Neuronal stem cell (in vitro differentiated cells): ENCODE measurements at regions not wholly inside any gene's neighbourhood (a gene's known extent, or its start where the extent isn't known, plus 50 kb on each side); places are given as distances from the start of the nearest gene placed in this dataset.

Source experiments
- DNase-seq: peaks from one replicate; pipeline ENCODE4 v3.0.0-alpha.2; 2013; ENCODE audit warnings: low spot score
- H2AFZ ChIP-seq: one replicate; pipeline ENCODE4 v1.6.1; 2013; ENCODE audit warnings: mild to moderate bottlenecking, low read length, inconsistent platforms
- H2AK5ac ChIP-seq: 2 replicates; pipeline ENCODE4 v1.6.1; 2013; ENCODE audit warnings: low read depth, mild to moderate bottlenecking, inconsistent platforms, low read length, moderate library complexity, mixed read lengths
- H2BK120ac ChIP-seq: 2 replicates; pipeline ENCODE4 v1.6.1; 2013; ENCODE audit warnings: low read depth, mild to moderate bottlenecking, inconsistent platforms, low read length, moderate library complexity, mixed read lengths
- H2BK12ac ChIP-seq: one replicate; pipeline ENCODE4 v1.6.1; 2013; ENCODE audit warnings: low read length, inconsistent platforms
- H2BK15ac ChIP-seq: 2 replicates; pipeline ENCODE4 v1.6.1; 2013; ENCODE audit warnings: mild to moderate bottlenecking, low read length, inconsistent platforms, mixed read lengths
- H2BK5ac ChIP-seq: one replicate; pipeline ENCODE4 v1.6.1; 2013; ENCODE audit warnings: inconsistent platforms, mild to moderate bottlenecking, low read length, moderate library complexity
- H3K14ac ChIP-seq: one replicate; pipeline ENCODE4 v1.6.1; 2013; ENCODE audit warnings: low read length, inconsistent platforms
- H3K18ac ChIP-seq: 2 replicates; pipeline ENCODE4 v1.6.1; 2013; ENCODE audit warnings: low read length, inconsistent platforms
- H3K23ac ChIP-seq: 2 replicates; pipeline ENCODE4 v1.6.1; 2013; ENCODE audit warnings: low read depth, mild to moderate bottlenecking, mixed read lengths, low read length, inconsistent platforms; ENCODE audit not compliant: poor library complexity
- H3K27ac ChIP-seq: replicated peaks from 3 replicates; pipeline ENCODE4 v1.5.1; 2013; ENCODE audit warnings: low read length, inconsistent platforms
- H3K27me3 ChIP-seq, 3 experiments: 2 replicates each; pipeline ENCODE4 v1.6.1; 2013; ENCODE audit warnings: low read length in 3 of 3, mild to moderate bottlenecking in 2 of 3, inconsistent platforms in 1 of 3, low read depth in 1 of 3, mixed read lengths in 1 of 3, moderate library complexity in 1 of 3; ENCODE audit not compliant: control insufficient read depth in 3 of 3, insufficient read depth in 3 of 3
- H3K36me3 ChIP-seq, 2 donors: replicated peaks in 1 of 2; 2 replicates each; pipeline ENCODE4 v1.6.1; 2013; ENCODE audit warnings: low read length in 2 of 2; ENCODE audit not compliant: control insufficient read depth in 2 of 2, insufficient read depth in 2 of 2
- H3K4ac ChIP-seq: 2 replicates; pipeline ENCODE4 v1.6.1; 2013; ENCODE audit warnings: inconsistent platforms, mild to moderate bottlenecking, low read length, moderate library complexity
- H3K4me1 ChIP-seq, 2 donors: 1 replicate in 1 of 2; 2 replicates in 1 of 2; pipeline ENCODE4 v1.6.1; 2013; ENCODE audit warnings: low read length in 2 of 2, low read depth in 1 of 2; ENCODE audit not compliant: control insufficient read depth in 2 of 2, insufficient read depth in 1 of 2
- H3K4me2 ChIP-seq: one replicate; pipeline ENCODE4 v1.6.1; 2013; ENCODE audit warnings: mild to moderate bottlenecking, low read length, inconsistent platforms; ENCODE audit not compliant: insufficient read depth, poor library complexity, severe bottlenecking
- H3K4me3 ChIP-seq, 2 donors: 2 replicates each; pipeline ENCODE4 v1.5.1; 2013; ENCODE audit warnings: low read length in 2 of 2, mild to moderate bottlenecking in 2 of 2, inconsistent platforms in 1 of 2, moderate library complexity in 1 of 2
- H3K79me1 ChIP-seq: one replicate; pipeline ENCODE4 v1.6.1; 2013; ENCODE audit warnings: low read depth, mild to moderate bottlenecking, inconsistent platforms, low read length, moderate library complexity
- H3K9ac ChIP-seq: one replicate; pipeline ENCODE4 v1.6.1; 2013; ENCODE audit warnings: mild to moderate bottlenecking, low read depth, low read length, inconsistent platforms; ENCODE audit not compliant: poor library complexity
- H3K9me3 ChIP-seq, 2 donors: replicated peaks in 1 of 2; 2 replicates each; pipeline versions ENCODE3 to v1.6.1; 2013; ENCODE audit warnings: low read length in 2 of 2, mild to moderate bottlenecking in 2 of 2, inconsistent platforms in 1 of 2, low read depth in 1 of 2, mixed read lengths in 1 of 2, moderate library complexity in 1 of 2; ENCODE audit not compliant: control insufficient read depth in 2 of 2, insufficient read depth in 1 of 2
- H4K8ac ChIP-seq: one replicate; pipeline ENCODE4 v1.6.1; 2013; ENCODE audit warnings: low read depth, mild to moderate bottlenecking, inconsistent platforms, low read length, moderate library complexity
- H4K91ac ChIP-seq: one replicate; pipeline ENCODE4 v1.6.1; 2013; ENCODE audit warnings: low read length, low read depth, mild to moderate bottlenecking, inconsistent platforms; ENCODE audit not compliant: poor library complexity
- WGBS, 2 donors: extraction: QIAGEN DNeasy Blood & Tissue Kit; methylation state at CpG; one replicate each; pipeline ENCODE4 v1.1.7; 2013; ENCODE audit warnings: missing lambda C conversion rate in 2 of 2, mixed read lengths in 1 of 2; ENCODE audit not compliant: insufficient read length in 2 of 2, insufficient replicate concordance in 1 of 2; ENCODE audit errors: extremely low coverage in 2 of 2; 5-methylcytosine and 5-hydroxymethylcytosine counted together

GRCh38 chr7:46626261-46626660 is 705.2 kb upstream of the IGFBP3 start:
- Histone ChIP-seq H2BK120ac (no peak overlapping the region), H3K9me3 (no peaks in the 10 kb centered on the region), H3K9ac (no peak overlapping the region), H2BK15ac (no peak overlapping the region), H3K23ac (no peak overlapping the region), H3K27me3 (no peaks in the 10 kb centered on the region), H3K4ac (no peak overlapping the region), H2AFZ (no peak overlapping the region), H2BK5ac (no peak overlapping the region), H3K79me1 (no peaks in the 10 kb centered on the region), H3K36me3 (no peaks in the 10 kb centered on the region), H3K14ac (no peak overlapping the region), H3K4me1 (peaks cover 0 to 3% of the 10 kb centered on the region in 2 donors), H3K27ac (no peak overlapping the region), H4K91ac (no peak overlapping the region), H3K18ac (no peak overlapping the region), H3K4me2 (no peak overlapping the region), H2AK5ac (no peak overlapping the region), H4K8ac (no peak overlapping the region), H2BK12ac (no peak overlapping the region), H3K4me3 (no peak overlapping the region)
- WGBS, 2 donors, result no CpG with 5 or more reads among the region's 4 CpGs
- no peak for DNase-seq

- Histone ChIP-seq H3K27ac (no peak overlapping the region), H3K9ac (no peak overlapping the region), H3K4me3 (no peak overlapping the region), H2BK12ac (no peak overlapping the region), H3K79me1 (no peaks in the 10 kb centered on the region), H2BK120ac (no peak overlapping the region), H3K4me1 (peaks cover 0 to 3% of the 10 kb centered on the region in 2 donors), H4K91ac (no peak overlapping the region), H3K18ac (no peak overlapping the region), H3K14ac (no peak overlapping the region), H2AK5ac (no peak overlapping the region), H3K4me2 (no peak overlapping the region), H2BK15ac (no peak overlapping the region), H2AFZ (no peak overlapping the region), H2BK5ac (no peak overlapping the region), H3K9me3 (no peaks in the 10 kb centered on the region), H4K8ac (no peak overlapping the region), H3K4ac (no peak overlapping the region), H3K36me3 (no peaks in the 10 kb centered on the region), H3K23ac (no peak overlapping the region), H3K27me3 (no peaks in the 10 kb centered on the region)
- DNase-seq, result no peak
- WGBS, 2 donors, result no CpG with 5 or more reads among the region's 2 CpGs
These were observed 704.0 kb upstream of the IGFBP3 start for GRCh38 chr7:46625032-46625431.

GRCh38 chr7:46622251-46622650 is 701.2 kb upstream of the IGFBP3 start:
- no peak overlapping the region for H3K27ac ChIP-seq

DNA sequence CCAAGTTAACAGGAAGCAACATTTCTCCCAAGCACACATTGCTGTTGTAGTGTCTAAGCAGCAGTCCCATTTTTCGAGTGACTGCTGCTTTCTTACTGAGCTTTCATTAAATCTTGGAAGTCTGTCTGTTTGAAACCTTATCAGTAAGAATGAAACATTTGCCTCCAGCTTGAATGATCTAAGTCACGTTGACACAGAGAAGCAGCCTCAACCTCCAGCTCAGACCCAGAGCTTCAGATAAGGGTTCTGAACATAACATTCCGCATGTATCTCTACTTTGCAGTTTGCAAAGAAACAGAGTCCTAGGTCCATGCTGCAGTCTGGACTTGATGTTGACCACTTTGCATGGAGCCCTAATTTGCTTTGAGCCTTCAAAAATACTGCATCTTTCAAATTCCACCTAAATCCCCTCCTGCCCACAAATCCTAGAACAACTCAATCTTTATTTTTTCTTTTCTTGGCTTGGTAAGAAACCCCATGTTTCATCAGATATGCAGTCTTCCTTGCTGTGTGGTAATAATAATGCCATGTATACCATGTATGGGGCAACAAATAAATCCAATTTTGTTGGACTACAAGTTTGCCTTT is 698.7 kb upstream of the IGFBP3 start:
- no peak overlapping the region for H3K4me3 ChIP-seq
- DNase-seq, result no peak
- no CpG with 5 or more reads among the region's 3 CpGs for WGBS, 2 donors

More at GRCh38 chr7:46622251-46622650, 701.2 kb upstream of the IGFBP3 start:
- Histone ChIP-seq H2BK15ac (no peak overlapping the region), H4K8ac (no peak overlapping the region), H3K9me3 (no peaks in the 10 kb centered on the region), H4K91ac (no peak overlapping the region), H2BK12ac (no peak overlapping the region), H3K4me2 (no peak overlapping the region), H2AFZ (no peak overlapping the region), H3K4me3 (no peak overlapping the region), H3K79me1 (no peaks in the 10 kb centered on the region), H3K36me3 (no peaks in the 10 kb centered on the region), H3K14ac (no peak overlapping the region), H2BK120ac (no peak overlapping the region), H2AK5ac (no peak overlapping the region), H2BK5ac (no peak overlapping the region), H3K27me3 (no peaks in the 10 kb centered on the region), H3K4ac (no peak overlapping the region), H3K4me1 (no peaks in the 10 kb centered on the region), H3K9ac (no peak overlapping the region), H3K23ac (no peak overlapping the region), H3K18ac (no peak overlapping the region)
- no peak for DNase-seq
- WGBS, 2 donors, result no CpG with 5 or more reads among the region's 2 CpGs

More for the DNA sequence above, 698.7 kb upstream of the IGFBP3 start:
- Histone ChIP-seq H2BK15ac (no peak overlapping the region), H3K4me2 (no peak overlapping the region), H3K79me1 (no peaks in the 10 kb centered on the region), H4K8ac (no peak overlapping the region), H3K27ac (no peak overlapping the region), H2AFZ (no peak overlapping the region), H3K9me3 (no peaks in the 10 kb centered on the region), H3K4me1 (no peaks in the 10 kb centered on the region), H2BK12ac (no peak overlapping the region), H2BK5ac (no peak overlapping the region), H3K27me3 (no peaks in the 10 kb centered on the region), H3K4ac (no peak overlapping the region), H3K9ac (no peak overlapping the region), H3K23ac (no peak overlapping the region), H2BK120ac (no peak overlapping the region), H4K91ac (no peak overlapping the region), H3K18ac (no peak overlapping the region), H2AK5ac (no peak overlapping the region), H3K14ac (no peak overlapping the region), H3K36me3 (no peaks in the 10 kb centered on the region)
